Naive B cell (primary cell): ENCODE measurements at regions not wholly inside any gene's neighbourhood (a gene's known extent, or its start where the extent isn't known, plus 50 kb on each side); places are given as distances from the start of the nearest gene placed in this dataset.
A peak's percentile ranks its signal among the peaks of the same experiment; 100 is the strongest.
"Not testable (repeated sequence)": the region's sequence is repeated elsewhere in the genome, so short reads cannot be mapped to it uniquely, and the experiment has no call there.

Experiments
- ATAC-seq, 2 donors: fragments of 150-1000 bp; cut with Tn5 transposase; 2 replicates each; pipeline ENCODE4 v1.10.0; 2021; ENCODE audit warnings: low read depth in 2 of 2, mild to moderate bottlenecking in 2 of 2, moderate library complexity in 2 of 2
- DNase-seq: peaks from one replicate; pipeline ENCODE4 v3.0.0; 2022
- H3K27ac Mint-ChIP-seq, 6 donors: one replicate each; pipeline ENCODE4 v1.8.0; 2020 to 2022; ENCODE audit warnings: mild to moderate bottlenecking in 6 of 6, mixed read lengths in 6 of 6, moderate library complexity in 5 of 6, inconsistent platforms in 2 of 6
- H3K27me3 Mint-ChIP-seq, 3 donors: one replicate each; pipeline ENCODE4 v1.8.0; 2021 to 2022; ENCODE audit warnings: mixed read lengths in 3 of 3, mild to moderate bottlenecking in 1 of 3
- H3K36me3 Mint-ChIP-seq, 2 donors: one replicate each; pipeline ENCODE4 v1.8.0; 2020 to 2022; ENCODE audit warnings: mixed read lengths in 2 of 2, inconsistent platforms in 1 of 2, mild to moderate bottlenecking in 1 of 2
- H3K4me1 Mint-ChIP-seq, 3 donors: one replicate each; pipeline ENCODE4 v1.8.0; 2020 to 2022; ENCODE audit warnings: mixed read lengths in 3 of 3, inconsistent platforms in 1 of 3, mild to moderate bottlenecking in 1 of 3, moderate library complexity in 1 of 3
- H3K4me3 Mint-ChIP-seq, 8 donors: one replicate each; pipeline ENCODE4 v1.8.0; 2020 to 2022; ENCODE audit warnings: mild to moderate bottlenecking in 8 of 8, mixed read lengths in 8 of 8, moderate library complexity in 8 of 8, inconsistent platforms in 2 of 8
- H3K9me3 Mint-ChIP-seq, 7 donors: one replicate each; pipeline ENCODE4 v1.8.0; 2020 to 2022; ENCODE audit warnings: mixed read lengths in 7 of 7, mild to moderate bottlenecking in 5 of 7, inconsistent platforms in 2 of 7, moderate library complexity in 1 of 7

DNA sequence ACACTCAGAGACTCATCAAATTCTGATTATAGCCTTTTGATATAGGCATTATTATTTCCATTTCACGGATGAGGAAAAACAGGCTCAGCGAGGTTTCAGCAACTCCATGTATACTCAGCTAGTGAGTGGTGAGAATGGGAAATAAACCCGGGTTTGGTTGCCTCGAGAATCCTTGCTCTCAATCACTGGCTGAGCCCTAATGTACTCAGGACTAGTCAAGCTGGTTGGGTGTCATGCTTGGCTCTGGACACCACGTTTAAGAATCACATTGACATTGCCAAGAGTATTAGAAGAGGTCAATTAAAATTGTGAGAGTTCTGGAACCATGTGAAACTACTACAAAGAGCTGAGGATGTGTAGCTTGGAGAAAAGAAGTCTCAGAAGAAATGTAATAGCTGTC is 444.5 kb downstream of the MFSD1 start:
- Mint-ChIP-seq H3K27me3 (peaks cover 0 to 7% (median 7%) of the 10 kb centered on the region in 3 donors), H3K4me3 (no peak overlapping the region), H3K36me3 (no peaks in the 10 kb centered on the region), H3K27ac (no peak overlapping the region), H3K9me3 (peaks cover 0 to 14% (median 7%) of the 10 kb centered on the region in 7 donors), H3K4me1 (no peaks in the 10 kb centered on the region)
- ATAC-seq: no peak
- DNase-seq: no peak

- Mint-ChIP-seq H3K27ac (no peak overlapping the region), H3K27me3 (peaks cover 4 to 17% (median 8%) of the 10 kb centered on the region in 3 donors), H3K4me3 (no peak overlapping the region), H3K4me1 (no peaks in the 10 kb centered on the region), H3K9me3 (peaks cover 10 to 38% (median 23%) of the 10 kb centered on the region in 7 donors), H3K36me3 (peaks cover 6 to 16% of the 10 kb centered on the region in 2 donors)
- ATAC-seq: no peak
- DNase-seq: no peak
Observed at GRCh38 chr3:159249472-159250174, 447.8 kb downstream of the MFSD1 start.

DNA sequence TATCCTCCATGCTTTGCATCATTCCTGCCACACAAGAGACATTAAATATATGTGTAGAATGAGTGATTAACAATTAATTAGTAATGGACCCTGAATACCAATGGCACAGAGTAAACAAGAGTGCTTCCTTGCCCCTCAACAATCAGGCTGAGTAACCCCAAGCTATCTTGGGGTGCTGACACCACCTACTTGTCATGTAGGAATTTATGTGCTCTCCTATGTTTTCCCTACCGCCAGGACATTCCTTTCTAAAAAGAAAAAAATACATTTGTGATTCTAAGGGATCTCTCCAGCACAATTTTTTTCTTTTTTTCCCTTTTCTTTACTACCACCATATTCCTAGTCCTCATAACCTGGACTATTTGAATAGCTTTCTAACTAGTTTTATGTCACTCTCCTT is 449.1 kb downstream of the MFSD1 start:
- H3K4me1 Mint-ChIP-seq: no peaks in the 10 kb centered on the region
- peaks cover 6 to 16% of the 10 kb centered on the region in 2 donors for H3K36me3 Mint-ChIP-seq
- H3K27ac Mint-ChIP-seq: no peak overlapping the region
- ATAC-seq: no peak
- peaks cover 10 to 38% (median 23%) of the 10 kb centered on the region in 7 donors for H3K9me3 Mint-ChIP-seq
- no peak overlapping the region for H3K4me3 Mint-ChIP-seq
- no peak for DNase-seq
- peaks cover 14 to 20% (median 17%) of the 10 kb centered on the region in 3 donors for H3K27me3 Mint-ChIP-seq

DNA sequence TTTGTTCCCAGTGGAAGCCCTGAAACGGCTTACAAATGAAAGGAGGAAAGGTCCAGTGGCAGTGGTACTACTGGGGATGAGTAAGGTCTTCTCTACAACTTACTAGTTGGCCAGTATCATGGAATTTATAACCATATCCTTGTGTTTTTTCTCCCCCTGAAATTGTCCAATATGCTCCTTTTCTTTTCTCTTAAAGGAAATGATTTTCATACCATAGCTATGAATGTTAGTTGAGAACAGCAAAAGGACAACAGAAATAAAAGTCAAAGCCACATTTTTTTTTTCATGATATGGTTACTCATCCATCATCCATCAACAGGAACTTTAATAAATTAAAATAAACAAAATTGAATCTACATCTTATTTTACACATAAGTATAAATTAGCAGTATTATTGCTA is 450.4 kb downstream of the MFSD1 start:
- Mint-ChIP-seq H3K27me3 (peaks cover 14 to 21% (median 14%) of the 10 kb centered on the region in 3 donors), H3K27ac (no peak overlapping the region), H3K4me1 (no peaks in the 10 kb centered on the region), H3K9me3 (peaks cover 10 to 38% (median 23%) of the 10 kb centered on the region in 7 donors), H3K4me3 (no peak overlapping the region), H3K36me3 (peaks cover 6 to 16% of the 10 kb centered on the region in 2 donors)
- ATAC-seq (no peak), DNase-seq (no peak)

- no peak for ATAC-seq
- H3K9me3 Mint-ChIP-seq: peaks cover 10 to 38% (median 20%) of the 10 kb centered on the region in 7 donors
- peaks cover 14 to 21% (median 14%) of the 10 kb centered on the region in 3 donors for H3K27me3 Mint-ChIP-seq
- no peak overlapping the region for H3K4me3 Mint-ChIP-seq
- no peak for DNase-seq
- H3K36me3 Mint-ChIP-seq: peaks cover 6 to 16% of the 10 kb centered on the region in 2 donors
- H3K27ac Mint-ChIP-seq: no peak overlapping the region
- no peaks in the 10 kb centered on the region for H3K4me1 Mint-ChIP-seq
Observed at GRCh38 chr3:159252772-159253384, 451.0 kb downstream of the MFSD1 start.

DNA sequence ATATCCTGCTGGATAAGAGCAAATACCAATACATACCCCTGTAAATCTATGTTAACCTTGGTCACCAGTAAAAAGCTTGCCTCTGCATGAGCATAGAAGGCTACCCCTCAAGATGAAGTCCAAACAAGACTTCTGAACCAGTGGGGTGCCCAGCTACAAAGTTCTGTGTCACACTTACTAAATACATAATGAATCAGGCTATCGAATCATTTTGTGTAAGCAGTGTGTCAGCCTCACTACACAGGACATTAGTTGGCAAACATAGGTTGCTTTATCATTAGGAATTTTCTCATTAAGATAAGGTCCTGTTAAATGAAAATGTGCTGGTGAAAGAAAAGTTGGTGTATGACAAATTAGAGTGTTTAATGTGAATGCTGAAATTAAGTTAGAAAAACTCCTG is 452.0 kb downstream of the MFSD1 start:
- Mint-ChIP-seq H3K4me3 (no peak overlapping the region), H3K27ac (no peak overlapping the region), H3K36me3 (peaks cover 6 to 16% of the 10 kb centered on the region in 2 donors), H3K27me3 (peaks cover 14 to 26% (median 14%) of the 10 kb centered on the region in 3 donors), H3K9me3 (peaks cover 10 to 38% (median 20%) of the 10 kb centered on the region in 7 donors), H3K4me1 (no peaks in the 10 kb centered on the region)
- ATAC-seq (no peak), DNase-seq (no peak)

DNA sequence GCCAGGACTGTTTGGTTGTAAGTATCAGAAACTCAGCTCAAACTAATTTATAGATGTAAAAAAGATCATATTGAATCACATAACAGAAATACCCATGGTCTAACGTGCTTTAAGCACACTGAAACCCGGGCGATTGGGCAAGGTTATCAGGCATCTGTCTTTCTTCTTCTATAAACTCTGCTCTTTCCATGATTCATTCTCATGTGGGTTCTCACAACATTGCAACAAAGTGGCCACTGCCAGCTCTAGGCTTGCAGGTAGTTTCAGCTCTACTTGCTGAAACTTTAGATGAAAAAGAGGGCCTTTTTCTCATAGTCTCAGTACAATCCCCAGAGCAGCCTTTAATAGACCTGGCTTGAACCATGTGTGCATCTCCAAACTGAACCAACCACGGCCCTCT is 456.1 kb downstream of the MFSD1 start:
- peaks cover 0 to 6% of the 10 kb centered on the region in 2 donors for H3K36me3 Mint-ChIP-seq
- H3K4me1 Mint-ChIP-seq: no peaks in the 10 kb centered on the region
- H3K9me3 Mint-ChIP-seq: peaks cover 4 to 11% (median 6%) of the 10 kb centered on the region in 7 donors
- H3K27me3 Mint-ChIP-seq: peaks cover 14 to 21% (median 21%) of the 10 kb centered on the region in 3 donors
- ATAC-seq (no peak), DNase-seq (no peak)
- H3K27ac Mint-ChIP-seq: no peak overlapping the region
- H3K4me3 Mint-ChIP-seq: no peak overlapping the region

- no peak overlapping the region for H3K27ac Mint-ChIP-seq
- no peak overlapping the region for H3K4me3 Mint-ChIP-seq
- H3K27me3 Mint-ChIP-seq: peaks cover 14 to 21% (median 14%) of the 10 kb centered on the region in 3 donors
- H3K36me3 Mint-ChIP-seq: no peaks in the 10 kb centered on the region
- DNase-seq: no peak
- ATAC-seq: no peak
- no peaks in the 10 kb centered on the region for H3K4me1 Mint-ChIP-seq
- H3K9me3 Mint-ChIP-seq: peaks cover 0 to 3% (median under 1%) of the 10 kb centered on the region in 7 donors
Observed at GRCh38 chr3:159258934-159259333, 457.1 kb downstream of the MFSD1 start.

DNA sequence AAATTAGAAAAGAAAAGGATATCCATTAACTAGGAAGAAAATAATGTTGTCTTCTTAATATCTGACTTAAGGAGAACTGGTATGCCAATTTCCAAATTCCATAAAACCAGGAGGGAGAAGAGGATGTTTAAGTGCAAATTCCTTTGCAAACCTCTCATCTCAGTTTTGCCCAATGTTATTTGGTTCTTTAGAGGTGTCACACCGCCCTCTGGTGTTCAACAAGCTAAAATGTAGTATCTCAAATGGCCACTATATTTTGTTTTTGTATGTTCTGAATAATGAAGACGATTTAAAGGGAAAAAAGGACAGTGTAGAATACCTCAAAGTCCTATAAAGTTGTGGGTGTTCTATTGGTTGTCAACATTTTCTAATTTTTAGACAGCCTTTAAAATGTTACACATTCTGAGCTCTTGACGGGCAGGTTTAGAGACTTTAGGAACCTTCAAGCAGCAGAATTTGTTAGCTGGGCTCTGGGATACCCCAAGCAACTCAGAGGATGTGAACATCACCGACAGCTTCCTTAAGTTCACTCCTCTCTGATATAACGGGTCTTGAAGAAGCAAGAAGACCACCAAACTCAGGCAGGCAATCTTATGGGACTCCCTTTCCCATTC is 458.3 kb downstream of the MFSD1 start:
- ATAC-seq (no peak), DNase-seq (peak; percentile 31)
- peaks cover 10 to 17% (median 14%) of the 10 kb centered on the region in 3 donors for H3K27me3 Mint-ChIP-seq
- no peak overlapping the region for H3K4me3 Mint-ChIP-seq
- H3K27ac Mint-ChIP-seq: no peak overlapping the region
- no peaks in the 10 kb centered on the region for H3K4me1 Mint-ChIP-seq
- no peaks in the 10 kb centered on the region for H3K36me3 Mint-ChIP-seq
- no peaks in the 10 kb centered on the region for H3K9me3 Mint-ChIP-seq

GRCh38 chr3:159261333-159261732 is 459.5 kb downstream of the MFSD1 start:
- not testable (repeated sequence) for ATAC-seq, H3K9me3 Mint-ChIP-seq, DNase-seq, H3K27ac Mint-ChIP-seq, H3K4me1 Mint-ChIP-seq, H3K4me3 Mint-ChIP-seq, H3K36me3 Mint-ChIP-seq
- H3K27me3 Mint-ChIP-seq: peaks cover 4 to 18% (median 8%) of the 10 kb centered on the region in 3 donors

- no peaks in the 10 kb centered on the region for H3K9me3 Mint-ChIP-seq
- H3K4me1 Mint-ChIP-seq: no peaks in the 10 kb centered on the region
- peaks cover 2 to 18% (median 4%) of the 10 kb centered on the region in 3 donors for H3K27me3 Mint-ChIP-seq
- no peak for DNase-seq
- H3K36me3 Mint-ChIP-seq: no peaks in the 10 kb centered on the region
- H3K27ac Mint-ChIP-seq: no peak overlapping the region
- no peak for ATAC-seq
- H3K4me3 Mint-ChIP-seq: no peak overlapping the region
Observed at GRCh38 chr3:159263750-159264553, 462.1 kb downstream of the MFSD1 start.

DNA sequence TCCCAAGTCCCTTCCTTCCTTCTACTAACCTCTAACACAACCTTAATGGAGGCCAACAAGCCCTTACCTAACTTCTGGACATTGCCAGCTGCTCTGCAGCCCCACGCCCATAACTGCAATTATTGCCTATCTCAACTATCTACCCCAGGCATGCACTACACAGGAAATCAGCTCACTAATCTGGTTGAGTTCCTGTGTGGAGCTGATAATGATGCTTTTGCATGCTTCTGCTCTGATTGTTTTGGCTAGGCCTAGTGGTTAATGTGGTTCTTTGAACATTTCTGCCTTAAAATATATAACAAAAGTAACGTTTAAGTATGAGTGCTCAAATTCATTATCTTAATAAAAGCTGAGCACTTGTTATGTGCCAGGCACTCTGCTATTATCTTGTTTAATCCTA is 463.9 kb downstream of the MFSD1 start:
- Mint-ChIP-seq H3K4me3 (no peak overlapping the region), H3K36me3 (no peaks in the 10 kb centered on the region), H3K4me1 (no peaks in the 10 kb centered on the region), H3K27me3 (peaks cover 0 to 24% (median 9%) of the 10 kb centered on the region in 3 donors), H3K27ac (no peak overlapping the region), H3K9me3 (no peaks in the 10 kb centered on the region)
- no peak for DNase-seq
- no peak for ATAC-seq

- ATAC-seq (no peak), DNase-seq (no peak)
- Mint-ChIP-seq H3K27ac (no peak overlapping the region), H3K36me3 (no peaks in the 10 kb centered on the region), H3K4me1 (no peaks in the 10 kb centered on the region), H3K4me3 (no peak overlapping the region), H3K9me3 (no peaks in the 10 kb centered on the region), H3K27me3 (peaks cover 0 to 24% (median 9%) of the 10 kb centered on the region in 3 donors)
Observed at GRCh38 chr3:159266779-159267178, 464.9 kb downstream of the MFSD1 start.
